ENCODE measurements at regions not wholly inside any gene's neighbourhood (a gene's known extent, or its start where the extent isn't known, plus 50 kb on each side); places are given as distances from the start of the nearest gene placed in this dataset.

GRCh38 chr17:79304884-79305283, 230.3 kb downstream of the ENGASE start:
- DNase-seq (ENCODE audit: insufficient read length, low spot score) (no peak), FAIRE-seq (no peak)
- TF ChIP-seq, protein P1, sequence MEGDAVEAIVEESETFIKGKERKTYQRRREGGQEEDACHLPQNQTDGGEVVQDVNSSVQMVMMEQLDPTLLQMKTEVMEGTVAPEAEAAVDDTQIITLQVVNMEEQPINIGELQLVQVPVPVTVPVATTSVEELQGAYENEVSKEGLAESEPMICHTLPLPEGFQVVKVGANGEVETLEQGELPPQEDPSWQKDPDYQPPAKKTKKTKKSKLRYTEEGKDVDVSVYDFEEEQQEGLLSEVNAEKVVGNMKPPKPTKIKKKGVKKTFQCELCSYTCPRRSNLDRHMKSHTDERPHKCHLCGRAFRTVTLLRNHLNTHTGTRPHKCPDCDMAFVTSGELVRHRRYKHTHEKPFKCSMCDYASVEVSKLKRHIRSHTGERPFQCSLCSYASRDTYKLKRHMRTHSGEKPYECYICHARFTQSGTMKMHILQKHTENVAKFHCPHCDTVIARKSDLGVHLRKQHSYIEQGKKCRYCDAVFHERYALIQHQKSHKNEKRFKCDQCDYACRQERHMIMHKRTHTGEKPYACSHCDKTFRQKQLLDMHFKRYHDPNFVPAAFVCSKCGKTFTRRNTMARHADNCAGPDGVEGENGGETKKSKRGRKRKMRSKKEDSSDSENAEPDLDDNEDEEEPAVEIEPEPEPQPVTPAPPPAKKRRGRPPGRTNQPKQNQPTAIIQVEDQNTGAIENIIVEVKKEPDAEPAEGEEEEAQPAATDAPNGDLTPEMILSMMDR (IDR thresholded peaks at IDR 0.05; ENCODE audit: insufficient read depth, missing control alignments) = no peak

- TF ChIP-seq, protein P1 (IDR thresholded peaks at IDR 0.05; ENCODE audit: insufficient read depth, missing control alignments) = no peak
- no peak for DNase-seq (ENCODE audit: insufficient read length, low spot score)
- no peak for FAIRE-seq
Measured at GRCh38 chr17:79303641-79304205, 229.1 kb downstream of the ENGASE start.

GRCh38 chr17:79301469-79301868, 226.8 kb downstream of the ENGASE start:
- TF ChIP-seq, protein P1 (IDR thresholded peaks at IDR 0.05; ENCODE audit: insufficient read depth, missing control alignments) = no peak
- no peak for FAIRE-seq

DNA sequence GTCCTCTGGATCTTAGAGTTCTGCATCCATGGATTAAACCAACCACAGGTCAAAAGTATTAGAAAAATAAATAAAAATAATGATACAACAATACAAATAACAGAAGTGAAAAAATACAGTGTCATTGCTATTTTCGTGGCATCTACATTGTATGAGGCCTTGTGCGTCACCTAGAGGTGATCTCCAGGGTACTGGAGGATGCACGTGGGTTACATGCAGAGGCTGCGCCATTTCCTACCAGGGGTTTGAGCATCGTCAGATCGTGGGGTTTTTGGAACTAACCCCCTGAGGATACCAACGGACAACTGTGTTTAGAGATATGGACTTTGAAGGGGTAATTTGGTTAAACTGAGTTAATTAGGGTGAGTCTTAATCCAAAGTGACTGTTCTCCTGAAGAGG, 224.7 kb downstream of the ENGASE start:
- DNase-seq (ENCODE audit: insufficient read length, low spot score) (no peak), FAIRE-seq (no peak)
- TF ChIP-seq, protein P1 (IDR thresholded peaks at IDR 0.05; ENCODE audit: insufficient read depth, missing control alignments) = no peak

More at GRCh38 chr17:79301469-79301868, 226.8 kb downstream of the ENGASE start:
- DNase-seq (ENCODE audit: insufficient read length, low spot score) = no peak

DNA sequence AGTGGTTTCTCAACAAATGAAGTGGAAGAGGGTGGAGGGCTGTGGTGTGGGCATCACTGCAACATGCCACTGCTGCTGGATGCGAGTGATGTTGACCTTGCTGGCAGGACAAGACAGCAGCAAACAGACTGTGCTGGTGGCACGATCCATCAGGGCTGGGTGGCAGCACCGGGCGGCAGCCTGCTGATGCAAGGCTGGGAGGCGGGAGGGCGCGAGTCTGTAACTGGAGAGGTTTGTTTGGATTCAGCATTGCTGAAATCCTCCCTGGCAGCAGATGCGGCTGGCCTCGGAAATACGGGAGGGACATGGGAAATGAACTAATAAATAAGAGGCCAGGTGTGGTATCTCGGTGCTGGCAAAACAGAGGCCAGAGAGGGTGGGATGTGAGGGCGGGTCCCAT, 224.2 kb downstream of the ENGASE start:
- no peak for FAIRE-seq

GRCh38 chr17:79296243-79296642, 221.6 kb downstream of the ENGASE start:
- TF ChIP-seq, protein P1 (IDR thresholded peaks at IDR 0.05; ENCODE audit: insufficient read depth, missing control alignments) = no peak
- DNase-seq (ENCODE audit: insufficient read length, low spot score) (no peak), FAIRE-seq (no peak)

More for the DNA sequence above, 224.2 kb downstream of the ENGASE start:
- TF ChIP-seq, protein P1 (IDR thresholded peaks at IDR 0.05; ENCODE audit: insufficient read depth, missing control alignments) = no peak
- no peak for DNase-seq (ENCODE audit: insufficient read length, low spot score)

GRCh38 chr17:79295307-79295706, 220.7 kb downstream of the ENGASE start:
- DNase-seq (ENCODE audit: insufficient read length, low spot score) (no peak), FAIRE-seq (no peak)
- TF ChIP-seq, protein P1 (IDR thresholded peaks at IDR 0.05; ENCODE audit: insufficient read depth, missing control alignments) = no peak
